PC-9 (cell line): ENCODE measurements at regions not wholly inside any gene's neighbourhood (a gene's known extent, or its start where the extent isn't known, plus 50 kb on each side); places are given as distances from the start of the nearest gene placed in this dataset.
"Not testable (repeated sequence)": the region's sequence is repeated elsewhere in the genome, so short reads cannot be mapped to it uniquely, and the experiment has no call there.

Source experiments
- CTCF ChIP-seq: fragments of 200-600 bp; sonication (generic); conservative IDR thresholded peaks from 2 replicates; pipeline ENCODE4 v1.6.1; 2017; ENCODE audit warnings: mixed run types, antibody characterized with exemption, mild to moderate bottlenecking, moderate library complexity
- EZH2 ChIP-seq: fragments of 200-600 bp; sonication (generic); IDR thresholded peaks from 2 replicates; pipeline ENCODE4 v1.8.0; 2017; ENCODE audit warnings: antibody characterized with exemption, low read depth

- not testable (repeated sequence) for TF ChIP-seq CTCF, EZH2
Observed at GRCh38 chr16:66084731-66085130, 281.8 kb upstream of the CDH5 start.
